Activated B cell treated with CpG ODN at 0.5 μM for 24 hours (primary cell): ENCODE measurements at regions not wholly inside any gene's neighbourhood (a gene's known extent, or its start where the extent isn't known, plus 50 kb on each side); places are given as distances from the start of the nearest gene placed in this dataset.

ENCODE experiments used
- ATAC-seq: fragments of 200-7000 bp; cut with Tn5 transposase; one replicate; pipeline ENCODE4 v1.10.0; 2021; ENCODE audit warnings: low read depth, mild to moderate bottlenecking, moderate library complexity
- CTCF ChIA-PET: fragments of 350-600 bp; sonication (Branson Sonifier 250); formaldehyde crosslinking; loops from one replicate; lab custom pipeline; 2021; ENCODE audit warnings: antibody characterized with exemption; lab: Charles Lee
- POLR2A ChIA-PET: fragments of 350-600 bp; sonication (Branson Sonifier 250); formaldehyde crosslinking; loops from one replicate; lab custom pipeline; 2021; ENCODE audit warnings: antibody characterized with exemption; lab: Charles Lee
- DNase-seq: peaks from one replicate; pipeline ENCODE4 v3.0.0; 2022
- H3K27ac Mint-ChIP-seq: one replicate; pipeline ENCODE4 v1.8.0; 2020; ENCODE audit warnings: mixed read lengths
- H3K27me3 Mint-ChIP-seq: one replicate; pipeline ENCODE4 v1.8.0; 2021; ENCODE audit warnings: mixed read lengths
- H3K36me3 Mint-ChIP-seq: one replicate; pipeline ENCODE4 v1.8.0; 2021; ENCODE audit warnings: low read depth, mixed read lengths
- H3K4me1 Mint-ChIP-seq: one replicate; pipeline ENCODE4 v1.8.0; 2021; ENCODE audit warnings: mixed read lengths
- H3K4me3 Mint-ChIP-seq: one replicate; pipeline ENCODE4 v1.8.0; 2020; ENCODE audit warnings: mild to moderate bottlenecking, mixed read lengths
- H3K9me3 Mint-ChIP-seq: one replicate; pipeline ENCODE4 v1.8.0; 2020; ENCODE audit warnings: mixed read lengths
- CTCF ChIP-seq: fragments of 200-600 bp; IDR thresholded peaks from one replicate; pipeline ENCODE4 v1.8.0; 2022; ENCODE audit warnings: antibody characterized with exemption, mild to moderate bottlenecking
- intact Hi-C: fragments of 100-400 bp; cut with micrococcal nuclease; formaldehyde crosslinking; loops from one replicate; pipeline ENCODE4 v1.15.1; 2024

- H3K9me3 Mint-ChIP-seq = no peaks in the 10 kb centered on the region
- no peak for TF ChIP-seq CTCF
- intact Hi-C loops = loop anchor here (10.0 kb wide), 1 partner anchor 555 kb away; no protein-coding TSS in a partner anchor
- DNase-seq = no peak
- CTCF ChIA-PET = no interaction called here
- no peak overlapping the region for H3K4me3 Mint-ChIP-seq
- H3K36me3 Mint-ChIP-seq = no peaks in the 10 kb centered on the region
- ATAC-seq = no peak
- POLR2A ChIA-PET = interaction anchor here (0.6 kb wide), 1 partner anchor 155 kb away, joined by 3 read pairs; no protein-coding TSS in a partner anchor
- H3K27ac Mint-ChIP-seq = no peak overlapping the region
- no peaks in the 10 kb centered on the region for H3K27me3 Mint-ChIP-seq
- H3K4me1 Mint-ChIP-seq = peaks cover 19% of the 10 kb centered on the region
These were observed 156.2 kb upstream of the NR3C1 start for GRCh38 chr5:143559586-143560109.

DNA sequence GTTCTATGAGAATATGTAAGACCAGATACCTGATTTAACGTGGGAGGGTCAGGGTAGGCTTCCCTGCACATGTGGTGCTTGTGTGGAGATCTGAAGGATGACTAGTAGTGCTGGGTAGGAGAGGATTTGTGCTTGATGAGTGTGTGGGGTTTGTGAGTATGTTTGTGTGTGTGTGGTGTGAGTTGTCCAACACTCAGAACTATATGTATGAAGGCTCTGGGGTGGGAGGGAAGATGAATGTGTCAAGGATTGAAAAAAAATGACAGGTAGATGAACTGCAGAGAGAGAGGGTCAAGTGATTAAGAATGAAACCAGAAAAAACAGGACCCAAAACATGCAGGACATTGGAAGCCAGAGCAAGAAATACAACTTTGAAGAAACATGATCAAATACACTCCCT, 154.6 kb upstream of the NR3C1 start:
- DNase-seq = no peak
- H3K4me3 Mint-ChIP-seq = no peak overlapping the region
- no peaks in the 10 kb centered on the region for H3K36me3 Mint-ChIP-seq
- no peak for ATAC-seq
- ChIA-PET POLR2A (no interaction called here), CTCF (no interaction called here)
- no peak for TF ChIP-seq CTCF
- H3K4me1 Mint-ChIP-seq = peaks cover 4% of the 10 kb centered on the region
- no peaks in the 10 kb centered on the region for H3K9me3 Mint-ChIP-seq
- H3K27ac Mint-ChIP-seq = no peak overlapping the region
- intact Hi-C loops = no loop called here
- H3K27me3 Mint-ChIP-seq = no peaks in the 10 kb centered on the region

DNA sequence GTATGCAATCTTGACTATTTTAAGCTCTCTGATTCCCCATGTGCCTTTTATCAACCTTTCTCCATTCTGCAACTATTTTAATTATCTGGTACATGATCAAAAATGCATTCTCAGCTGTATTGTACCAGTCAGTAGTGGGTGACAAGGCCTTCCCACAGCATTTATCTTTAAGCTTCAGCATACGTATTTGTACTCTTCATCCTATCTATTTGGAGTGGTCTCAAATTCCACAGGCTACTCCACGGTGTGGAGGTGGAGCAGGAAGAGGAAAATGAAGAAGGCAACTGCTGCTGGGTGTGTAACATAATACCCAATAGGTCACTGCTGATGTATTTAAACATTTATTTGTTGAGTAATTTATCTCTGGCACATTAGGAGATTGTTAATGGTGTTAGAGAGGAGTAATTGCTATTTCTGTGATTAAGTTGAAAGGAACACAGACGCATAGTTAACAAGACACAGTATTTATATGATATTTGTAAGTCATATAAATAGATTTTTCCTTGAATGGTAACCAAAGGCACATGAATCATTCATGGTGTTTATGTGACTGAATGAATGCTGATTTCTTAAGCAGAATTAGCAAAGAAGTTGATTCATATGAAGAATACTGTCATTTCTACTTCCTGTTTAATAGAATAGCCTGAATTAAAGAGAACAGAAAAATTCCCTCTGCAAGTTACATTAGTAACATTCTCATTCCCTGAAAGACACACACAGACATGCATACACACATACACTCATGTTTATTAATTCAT, 153.8 kb upstream of the NR3C1 start:
- TF ChIP-seq CTCF = no peak
- no peak for ATAC-seq
- CTCF ChIA-PET = no interaction called here

GRCh38 chr5:143554918-143555477, 151.5 kb upstream of the NR3C1 start:
- POLR2A ChIA-PET = no interaction called here
- TF ChIP-seq CTCF = no peak
- no peak overlapping the region for H3K27ac Mint-ChIP-seq
- ATAC-seq (no peak), DNase-seq (no peak)
- H3K4me3 Mint-ChIP-seq = no peak overlapping the region
- no peaks in the 10 kb centered on the region for H3K36me3 Mint-ChIP-seq
- H3K27me3 Mint-ChIP-seq = no peaks in the 10 kb centered on the region
- intact Hi-C loops = no loop called here
- no peaks in the 10 kb centered on the region for H3K4me1 Mint-ChIP-seq
- CTCF ChIA-PET = interaction anchor here (0.9 kb wide), 1 partner anchor 15 kb away, joined by 3 read pairs; no protein-coding TSS in a partner anchor
- H3K9me3 Mint-ChIP-seq = no peaks in the 10 kb centered on the region

More for the DNA sequence above, 153.8 kb upstream of the NR3C1 start:
- DNase-seq = no peak
- Mint-ChIP-seq H3K27ac (no peak overlapping the region), H3K36me3 (no peaks in the 10 kb centered on the region), H3K9me3 (no peaks in the 10 kb centered on the region), H3K4me1 (no peaks in the 10 kb centered on the region), H3K27me3 (no peaks in the 10 kb centered on the region), H3K4me3 (no peak overlapping the region)
- intact Hi-C loops = no loop called here
- POLR2A ChIA-PET = no interaction called here

DNA sequence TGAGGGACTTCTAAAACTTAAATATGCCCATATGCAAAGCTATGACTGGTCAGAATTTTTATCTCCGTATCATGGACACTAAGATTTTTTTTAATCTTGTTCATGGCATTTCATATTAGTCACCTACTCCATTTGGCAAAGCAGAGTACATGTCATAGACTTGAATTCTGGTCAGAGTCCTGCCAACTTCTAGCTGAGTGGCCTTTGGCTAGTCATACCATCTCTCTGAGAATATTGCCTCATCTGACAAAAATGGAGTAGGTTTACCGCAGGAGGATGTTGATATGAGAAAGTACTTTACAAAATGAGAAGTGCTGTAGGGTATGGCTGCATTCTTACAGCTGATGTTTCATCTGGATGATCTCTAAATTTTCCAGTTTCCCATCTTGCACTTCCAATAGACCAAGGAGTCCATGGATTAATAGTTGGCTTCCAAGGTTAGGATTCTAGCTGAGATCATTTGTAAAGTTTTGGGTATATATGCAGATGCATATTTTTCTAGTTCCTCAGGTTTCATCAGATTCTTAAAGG, 150.8 kb upstream of the NR3C1 start:
- Mint-ChIP-seq H3K27ac (no peak overlapping the region), H3K4me3 (no peak overlapping the region), H3K9me3 (peaks cover under 1% of the 10 kb centered on the region), H3K4me1 (no peaks in the 10 kb centered on the region), H3K27me3 (no peaks in the 10 kb centered on the region), H3K36me3 (no peaks in the 10 kb centered on the region)
- intact Hi-C loops = no loop called here
- DNase-seq = no peak
- TF ChIP-seq CTCF = no peak
- CTCF ChIA-PET = interaction anchor here (0.9 kb wide), 1 partner anchor 14 kb away, joined by 3 read pairs; no protein-coding TSS in a partner anchor
- ATAC-seq = no peak
- POLR2A ChIA-PET = no interaction called here
